Heart left ventricle (tissue), 13 donors: ENCODE measurements at regions not wholly inside any gene's neighbourhood (a gene's known extent, or its start where the extent isn't known, plus 50 kb on each side); places are given as distances from the start of the nearest gene placed in this dataset.
"Not testable (repeated sequence)": the region's sequence is repeated elsewhere in the genome, so short reads cannot be mapped to it uniquely, and the experiment has no call there.

ENCODE experiments used
- POLR2A ChIP-seq, 2 donors: fragments of 450-650 bp; IDR thresholded peaks; one replicate each; pipeline ENCODE4 v1.6.1; 2017; ENCODE audit warnings: antibody characterized with exemption in 2 of 2, mild to moderate bottlenecking in 2 of 2, moderate library complexity in 2 of 2
- TF ChIP-seq, protein P1 (sequence below), 12 donors: fragments of 200-600 bp; sonication (generic) in 4 of 12; IDR thresholded peaks; one replicate each; pipeline versions ENCODE4 v1.5.0 to v1.8.0; 2018 to 2022; ENCODE audit warnings: antibody characterized with exemption in 12 of 12, mild to moderate bottlenecking in 5 of 12
- donor health status: ischemic (EF 13 %, LVEDD 7.1; RV severe dilation, severe dysfunction).
- donor health status: DM: no; HTN: yes; CAD: no.
- donor health status: DM: no; HTN: no; CAD: no.
- donor health status: ischemic (EF 25% LVEDD 6.9; RV normal size, moderate dysfunction).
- donor health status: ischemic (EF 25% LVEDD 5.7; RV mildly dilated, moderate dysfunction).
- donor health status: ischemic (EF 35%, LVEDD 5.7; RV mildly dilated, moderate dysfunction).
- donor health status: nonischemic (EF 11% LVEDD 7.7; RV severe dilation, severe dysfunction).
- donor health status: DM: yes; HTN: yes; CAD: no.
- donor health status: PGD.
- donor health status: ischemic (EF 29% LVEDD 5.4; RV normal size, mild dysfunction).
- donor health status: nonischemic (EF 23%, LVEDD 6.1; RV moderate dilation, normal function).

DNA sequence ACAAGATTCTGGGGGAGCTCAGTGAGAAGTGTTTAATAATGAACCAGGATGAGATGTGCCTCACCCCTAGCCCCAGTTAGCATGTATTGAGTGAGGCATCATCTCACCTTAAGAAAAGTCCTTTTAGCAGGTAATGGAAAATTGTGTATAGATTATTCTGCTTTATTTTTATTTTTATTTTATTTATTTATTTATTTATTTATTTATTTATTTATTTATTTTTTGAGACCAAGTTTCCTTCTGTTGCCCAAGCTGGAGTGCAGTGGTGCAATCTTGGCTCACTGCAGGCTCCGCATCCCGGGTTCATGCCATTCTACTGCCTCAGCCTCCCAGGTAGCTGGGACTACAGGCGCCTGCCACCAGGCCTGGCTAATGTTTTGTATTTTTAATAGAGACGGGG lies 315.8 kb downstream of the ANKRD30A start:
- TF ChIP-seq, protein P1, sequence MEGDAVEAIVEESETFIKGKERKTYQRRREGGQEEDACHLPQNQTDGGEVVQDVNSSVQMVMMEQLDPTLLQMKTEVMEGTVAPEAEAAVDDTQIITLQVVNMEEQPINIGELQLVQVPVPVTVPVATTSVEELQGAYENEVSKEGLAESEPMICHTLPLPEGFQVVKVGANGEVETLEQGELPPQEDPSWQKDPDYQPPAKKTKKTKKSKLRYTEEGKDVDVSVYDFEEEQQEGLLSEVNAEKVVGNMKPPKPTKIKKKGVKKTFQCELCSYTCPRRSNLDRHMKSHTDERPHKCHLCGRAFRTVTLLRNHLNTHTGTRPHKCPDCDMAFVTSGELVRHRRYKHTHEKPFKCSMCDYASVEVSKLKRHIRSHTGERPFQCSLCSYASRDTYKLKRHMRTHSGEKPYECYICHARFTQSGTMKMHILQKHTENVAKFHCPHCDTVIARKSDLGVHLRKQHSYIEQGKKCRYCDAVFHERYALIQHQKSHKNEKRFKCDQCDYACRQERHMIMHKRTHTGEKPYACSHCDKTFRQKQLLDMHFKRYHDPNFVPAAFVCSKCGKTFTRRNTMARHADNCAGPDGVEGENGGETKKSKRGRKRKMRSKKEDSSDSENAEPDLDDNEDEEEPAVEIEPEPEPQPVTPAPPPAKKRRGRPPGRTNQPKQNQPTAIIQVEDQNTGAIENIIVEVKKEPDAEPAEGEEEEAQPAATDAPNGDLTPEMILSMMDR (IDR thresholded peaks at IDR 0.05): not testable (repeated sequence)
- not testable (repeated sequence) for TF ChIP-seq POLR2A (IDR thresholded peaks at IDR 0.05)
